ENCODE measurements at regions not wholly inside any gene's neighbourhood (a gene's known extent, or its start where the extent isn't known, plus 50 kb on each side); places are given as distances from the start of the nearest gene placed in this dataset.

- DNase-seq (ENCODE audit: extremely low spot score in 2 of 2): no peak
- no peak overlapping the region for H3K4me3 ChIP-seq
- intact Hi-C loops (cut with DNase I): no loop called here
- H3K4me1 ChIP-seq: no peaks in the 10 kb centered on the region
- TF ChIP-seq POLR2AphosphoS5 (IDR thresholded peaks at IDR 0.05; ENCODE audit: insufficient read depth in 1 of 2, low read depth in 1 of 2): no peak
- no peaks in the 10 kb centered on the region for H3K27me3 ChIP-seq
- no peak overlapping the region for H3K27ac ChIP-seq
- H3K36me3 ChIP-seq: no peaks in the 10 kb centered on the region
- no peaks in the 10 kb centered on the region for H3K9me3 ChIP-seq
Observed at GRCh38 chr9:99678566-99678965, 143.1 kb upstream of the NR4A3 start.

- H3K9me3 ChIP-seq: no peaks in the 10 kb centered on the region
Observed at GRCh38 chr9:99680191-99680590, 141.5 kb upstream of the NR4A3 start.

GRCh38 chr9:99681113-99681512 is 140.6 kb upstream of the NR4A3 start:
- no peaks in the 10 kb centered on the region for H3K4me1 ChIP-seq
- TF ChIP-seq POLR2A (IDR thresholded peaks at IDR 0.05): no peak
- no peak for TF ChIP-seq POLR2AphosphoS5 (IDR thresholded peaks at IDR 0.05; ENCODE audit: insufficient read depth in 1 of 2, low read depth in 1 of 2)
- no peak for TF ChIP-seq CTCF (IDR thresholded peaks at IDR 0.05)
- no peak overlapping the region for H3K4me3 ChIP-seq
- H3K27me3 ChIP-seq: no peaks in the 10 kb centered on the region
- no peaks in the 10 kb centered on the region for H3K9me3 ChIP-seq
- DNase-seq (ENCODE audit: extremely low spot score in 2 of 2): no peak
- no peaks in the 10 kb centered on the region for H3K36me3 ChIP-seq
- H3K27ac ChIP-seq: no peak overlapping the region
- intact Hi-C loops (cut with DNase I): no loop called here

More at GRCh38 chr9:99680191-99680590, 141.5 kb upstream of the NR4A3 start:
- DNase-seq (ENCODE audit: extremely low spot score in 2 of 2): no peak
- no peaks in the 10 kb centered on the region for H3K36me3 ChIP-seq
- TF ChIP-seq CTCF (IDR thresholded peaks at IDR 0.05) (no peak), POLR2AphosphoS5 (IDR thresholded peaks at IDR 0.05; ENCODE audit: insufficient read depth in 1 of 2, low read depth in 1 of 2) (no peak), POLR2A (IDR thresholded peaks at IDR 0.05) (no peak)
- no peaks in the 10 kb centered on the region for H3K27me3 ChIP-seq
- intact Hi-C loops (cut with DNase I): no loop called here
- no peak overlapping the region for H3K4me3 ChIP-seq
- H3K27ac ChIP-seq: no peak overlapping the region
- H3K4me1 ChIP-seq: no peaks in the 10 kb centered on the region

- Histone ChIP-seq H3K27ac (no peak overlapping the region), H3K4me1 (no peaks in the 10 kb centered on the region), H3K27me3 (no peaks in the 10 kb centered on the region), H3K36me3 (no peaks in the 10 kb centered on the region), H3K9me3 (no peaks in the 10 kb centered on the region), H3K4me3 (no peak overlapping the region)
- DNase-seq (ENCODE audit: extremely low spot score in 2 of 2): no peak
- TF ChIP-seq POLR2A (IDR thresholded peaks at IDR 0.05) (no peak), POLR2AphosphoS5 (IDR thresholded peaks at IDR 0.05; ENCODE audit: insufficient read depth in 1 of 2, low read depth in 1 of 2) (no peak), CTCF (IDR thresholded peaks at IDR 0.05) (no peak)
- intact Hi-C loops (cut with DNase I): no loop called here
Observed at GRCh38 chr9:99682378-99682777, 139.3 kb upstream of the NR4A3 start.

- H3K4me3 ChIP-seq: no peak overlapping the region
- H3K9me3 ChIP-seq: no peaks in the 10 kb centered on the region
- DNase-seq (ENCODE audit: extremely low spot score in 2 of 2): no peak
- no peaks in the 10 kb centered on the region for H3K4me1 ChIP-seq
- intact Hi-C loops (cut with DNase I): no loop called here
- no peaks in the 10 kb centered on the region for H3K36me3 ChIP-seq
- H3K27ac ChIP-seq: no peak overlapping the region
- no peak for TF ChIP-seq POLR2AphosphoS5 (IDR thresholded peaks at IDR 0.05; ENCODE audit: insufficient read depth in 1 of 2, low read depth in 1 of 2)
- TF ChIP-seq CTCF (IDR thresholded peaks at IDR 0.05): no peak
- no peak for TF ChIP-seq POLR2A (IDR thresholded peaks at IDR 0.05)
- H3K27me3 ChIP-seq: no peaks in the 10 kb centered on the region
Observed at GRCh38 chr9:99682870-99683269, 138.8 kb upstream of the NR4A3 start.

- no peak for TF ChIP-seq CTCF (IDR thresholded peaks at IDR 0.05)
- no peak for TF ChIP-seq POLR2AphosphoS5 (IDR thresholded peaks at IDR 0.05; ENCODE audit: insufficient read depth in 1 of 2, low read depth in 1 of 2)
- no peak for TF ChIP-seq POLR2A (IDR thresholded peaks at IDR 0.05)
- H3K36me3 ChIP-seq: no peaks in the 10 kb centered on the region
- H3K9me3 ChIP-seq: no peaks in the 10 kb centered on the region
- no peak for DNase-seq (ENCODE audit: extremely low spot score in 2 of 2)
- H3K4me3 ChIP-seq: no peak overlapping the region
- no peaks in the 10 kb centered on the region for H3K4me1 ChIP-seq
- intact Hi-C loops (cut with DNase I): no loop called here
- H3K27ac ChIP-seq: no peak overlapping the region
- H3K27me3 ChIP-seq: no peaks in the 10 kb centered on the region
Observed at GRCh38 chr9:99690573-99690972, 131.1 kb upstream of the NR4A3 start.

Data from vagina (tissue), 2 donors.